Vagina (tissue), 2 donors: ENCODE measurements at regions not wholly inside any gene's neighbourhood (a gene's known extent, or its start where the extent isn't known, plus 50 kb on each side); places are given as distances from the start of the nearest gene placed in this dataset.

Experiments
- CTCF ChIP-seq, 3 experiments: fragments of 450-650 bp in 2 of 3; fragments of 200-600 bp in 1 of 3; sonication (generic) in 1 of 3; IDR thresholded peaks; one replicate each; pipeline ENCODE4 v1.5.1; 2017 to 2019; ENCODE audit warnings: antibody characterized with exemption in 3 of 3, mild to moderate bottlenecking in 2 of 3, moderate library complexity in 2 of 3
- POLR2A ChIP-seq, 2 donors: fragments of 450-650 bp; IDR thresholded peaks; one replicate each; pipeline ENCODE4 v1.6.1; 2017; ENCODE audit warnings: antibody characterized with exemption in 2 of 2, mild to moderate bottlenecking in 2 of 2, moderate library complexity in 2 of 2
- POLR2AphosphoS5 ChIP-seq, 2 donors: sonication (generic); formaldehyde crosslinking; IDR thresholded peaks; one replicate each; pipeline ENCODE4 v1.9.0; 2017; ENCODE audit warnings: antibody characterized with exemption in 2 of 2, mild to moderate bottlenecking in 2 of 2, low read depth in 1 of 2; ENCODE audit not compliant: insufficient read depth in 1 of 2

- TF ChIP-seq CTCF (IDR thresholded peaks at IDR 0.05), result no peak
- TF ChIP-seq POLR2AphosphoS5 (IDR thresholded peaks at IDR 0.05; ENCODE audit: insufficient read depth in 1 of 2, low read depth in 1 of 2), result no peak
- TF ChIP-seq POLR2A (IDR thresholded peaks at IDR 0.05), result no peak
Observed at GRCh38 chr7:55649238-55649637, 76.9 kb upstream of the VOPP1 start.
